CD4-positive, alpha-beta T cell treated with Interleukin-17A for 4 hours (primary cell): ENCODE measurements at regions not wholly inside any gene's neighbourhood (a gene's known extent, or its start where the extent isn't known, plus 50 kb on each side); places are given as distances from the start of the nearest gene placed in this dataset.
"Not testable (repeated sequence)": the region's sequence is repeated elsewhere in the genome, so short reads cannot be mapped to it uniquely, and the experiment has no call there.

Experiments used
- DNase-seq: peaks from one replicate; pipeline ENCODE4 v3.0.0-alpha.2; 2020; ENCODE audit warnings: mixed read lengths

DNA sequence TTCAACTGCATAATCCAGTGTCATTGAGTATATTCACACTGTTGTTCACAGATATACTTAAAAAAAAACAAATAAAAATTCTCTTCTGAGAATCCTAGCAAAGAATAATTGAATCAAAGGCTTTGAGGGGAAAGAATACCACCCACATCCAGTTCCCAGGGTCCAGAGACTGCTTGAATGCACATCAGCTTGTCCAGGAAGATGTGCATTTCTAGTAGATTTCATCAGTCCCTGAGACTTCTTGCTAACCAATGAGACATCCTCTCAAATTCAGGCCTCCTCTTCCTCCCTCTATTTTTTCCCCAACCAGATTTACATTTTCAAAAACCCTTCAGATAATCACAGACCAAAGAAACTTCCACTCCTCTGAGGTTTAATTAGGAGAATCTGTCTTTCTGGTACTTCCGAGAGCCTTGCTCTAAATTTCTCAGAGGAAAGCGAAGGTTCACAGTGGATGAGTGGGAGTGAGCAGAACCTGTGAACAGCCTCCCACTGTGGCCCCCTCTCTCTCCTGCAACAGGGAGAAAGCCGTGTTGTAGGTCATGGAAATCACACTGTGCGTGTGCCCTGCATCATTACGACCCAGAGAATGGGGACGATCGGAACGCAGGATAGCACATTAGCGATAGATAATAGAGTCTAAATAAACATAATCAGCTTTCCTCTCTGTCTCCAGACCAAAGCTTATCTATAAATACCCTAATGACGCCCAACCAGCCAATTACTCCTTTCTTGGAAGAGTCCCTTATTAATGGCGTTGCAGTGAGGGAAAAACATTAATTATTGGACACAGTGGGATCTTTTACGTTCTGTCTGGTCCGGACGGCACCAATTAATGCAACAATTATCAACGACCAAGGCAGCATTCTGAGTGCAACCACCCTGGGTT, 212.5 kb downstream of the EMX2 start:
- no peak for DNase-seq

DNA sequence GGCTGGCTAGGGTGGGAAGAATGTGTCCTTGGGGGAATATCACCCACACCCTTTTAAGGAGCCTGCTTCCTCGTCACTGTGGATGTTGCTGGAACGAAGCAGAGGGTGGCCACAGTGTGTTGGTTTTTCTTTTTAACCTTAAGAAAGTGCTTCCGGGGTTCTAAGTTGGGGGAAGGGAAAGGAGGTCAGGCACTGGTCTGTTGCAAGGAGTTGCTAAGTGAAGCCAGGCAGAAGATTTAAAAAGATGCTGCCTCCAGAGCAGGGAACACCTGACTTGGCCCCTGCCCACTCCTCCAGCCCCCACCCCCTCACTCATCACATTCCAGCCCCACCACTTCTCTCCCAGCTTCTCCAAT, 213.1 kb downstream of the EMX2 start:
- no peak for DNase-seq

DNA sequence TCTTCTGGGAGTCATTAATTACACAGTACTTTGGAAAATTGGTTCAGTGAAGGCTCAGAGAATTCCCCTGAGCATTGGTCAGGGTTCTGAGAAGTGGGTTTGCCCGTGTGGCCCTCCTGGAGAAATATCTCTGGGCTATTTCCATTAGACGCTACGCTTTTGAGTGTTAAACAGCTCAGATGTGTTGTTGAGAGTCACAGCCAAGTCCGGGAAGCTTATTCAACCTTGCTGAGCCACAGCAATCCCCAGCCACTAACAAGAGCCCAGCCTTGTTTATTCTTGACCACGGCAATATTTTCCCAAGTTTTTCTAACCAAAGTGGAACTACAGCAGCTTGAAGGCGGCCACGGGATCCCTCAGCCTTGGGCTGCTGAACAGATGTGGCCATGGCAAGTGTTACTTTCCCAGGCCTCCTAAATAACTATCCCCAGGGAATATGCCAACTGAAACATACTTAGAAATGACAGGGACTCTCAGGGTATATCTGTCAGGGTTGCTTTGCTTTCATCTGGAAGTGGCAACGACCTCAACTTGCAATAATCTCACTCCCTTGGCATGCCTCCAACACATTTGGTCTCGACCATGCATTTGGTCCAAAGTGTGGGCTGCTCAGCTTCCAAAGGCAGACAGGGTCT, 214.7 kb downstream of the EMX2 start:
- DNase-seq = no peak

DNA sequence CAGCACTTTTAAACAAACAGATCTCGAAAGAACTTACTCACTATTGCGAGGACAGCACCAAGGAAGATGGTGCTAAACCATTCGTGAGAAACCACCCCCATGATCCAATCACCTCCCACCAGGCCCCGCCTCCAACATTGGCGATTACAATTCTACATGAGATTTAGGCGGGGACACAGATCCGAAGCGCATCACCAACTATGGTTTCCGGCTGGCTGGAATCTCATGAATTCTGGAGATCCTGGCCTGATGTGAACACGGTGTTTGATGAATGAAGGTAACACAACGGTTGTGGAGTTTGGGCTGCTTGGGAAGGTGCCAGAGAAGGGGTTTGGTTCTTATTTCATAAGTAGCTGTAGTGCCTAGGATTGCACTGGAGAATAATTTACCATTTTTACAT, 216.7 kb downstream of the EMX2 start:
- DNase-seq = no peak

DNA sequence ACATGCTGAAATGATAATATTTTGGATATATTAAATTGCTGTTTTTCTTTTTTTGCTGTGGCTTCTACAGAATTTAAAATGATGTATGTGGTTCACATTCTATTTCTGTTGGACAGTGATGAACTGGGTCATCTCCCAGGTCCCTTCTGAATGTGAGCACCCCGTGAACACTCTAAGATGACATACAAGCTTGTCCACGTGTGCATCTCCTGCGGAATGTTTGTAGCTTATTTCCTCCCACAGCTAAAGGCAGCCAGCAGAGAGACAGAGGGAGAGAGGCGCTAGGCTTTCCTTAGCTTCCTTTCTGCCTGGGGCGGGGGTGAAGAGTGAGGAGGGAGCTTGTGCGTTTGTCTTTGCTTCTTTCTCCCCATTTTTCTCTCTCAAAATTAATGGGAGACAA, 219.1 kb downstream of the EMX2 start:
- DNase-seq = no peak

DNA sequence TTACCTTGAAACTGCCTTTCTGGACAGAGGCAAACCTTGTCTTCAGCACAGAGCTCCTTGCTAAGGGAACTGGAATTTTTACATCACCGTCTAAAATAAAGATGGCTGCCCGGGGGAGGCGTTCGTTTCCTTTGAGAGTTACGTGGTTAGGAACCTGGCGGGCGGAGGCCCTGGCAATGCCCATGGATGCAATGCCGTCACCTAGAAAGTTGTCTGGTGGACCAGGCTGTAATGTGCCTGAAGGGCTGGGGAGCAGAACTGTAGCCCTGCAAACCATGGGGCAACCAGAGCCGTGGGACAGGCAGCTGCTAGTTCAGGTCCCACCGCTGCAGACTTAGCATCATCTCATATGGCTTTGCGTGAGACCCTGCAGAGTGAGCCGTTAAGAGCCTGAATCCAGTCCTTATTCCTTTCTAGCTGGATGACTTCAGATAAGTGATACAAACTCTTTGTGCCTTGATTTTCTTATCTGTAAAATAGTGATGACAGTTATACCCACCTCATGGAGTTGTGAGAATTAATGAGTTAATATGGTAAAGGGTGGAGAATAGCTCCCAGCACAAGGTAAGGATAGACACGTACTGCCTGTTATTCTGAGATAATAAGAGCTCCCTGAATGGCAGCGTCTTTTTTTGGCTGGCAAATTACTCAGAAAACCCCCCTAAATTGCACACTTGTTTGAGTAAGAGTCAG, 219.7 kb downstream of the EMX2 start:
- DNase-seq = no peak

DNA sequence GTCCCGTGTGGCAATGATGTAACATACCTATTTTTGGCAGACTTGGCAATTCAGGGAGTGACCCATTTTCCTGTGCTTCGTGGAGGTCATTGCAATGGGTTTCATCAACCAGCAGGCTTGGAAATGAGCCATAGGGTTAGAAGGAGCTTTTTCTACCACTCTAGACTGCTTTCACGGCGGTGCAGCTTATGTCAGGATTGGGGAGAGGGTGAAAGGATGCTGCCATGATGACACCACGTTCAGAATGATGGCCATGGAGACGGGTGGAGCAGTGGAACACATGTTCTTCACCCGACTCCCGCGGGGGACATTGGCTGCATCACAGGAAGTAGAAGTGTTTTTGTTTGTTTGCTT, 220.2 kb downstream of the EMX2 start:
- no peak for DNase-seq

DNA sequence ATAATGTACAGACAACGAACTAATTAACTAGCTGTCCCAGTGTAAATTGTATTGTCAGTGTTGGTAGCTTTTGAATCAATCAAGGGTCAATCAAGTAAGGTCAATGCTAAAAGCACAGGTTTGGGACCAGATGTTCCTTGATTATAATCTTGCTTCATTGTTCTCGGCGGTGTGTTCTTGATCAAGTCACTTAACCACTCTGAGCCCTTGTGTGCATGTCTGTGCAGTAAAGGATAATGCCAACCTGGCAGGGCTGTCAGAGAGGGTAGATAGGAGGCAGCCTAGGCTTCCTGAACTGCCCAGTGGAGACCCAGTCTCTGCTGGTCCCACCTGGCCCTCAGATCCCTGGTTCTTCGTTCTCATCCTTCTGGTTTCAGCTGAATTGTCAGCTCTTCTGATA, 221.0 kb downstream of the EMX2 start:
- DNase-seq = no peak

DNA sequence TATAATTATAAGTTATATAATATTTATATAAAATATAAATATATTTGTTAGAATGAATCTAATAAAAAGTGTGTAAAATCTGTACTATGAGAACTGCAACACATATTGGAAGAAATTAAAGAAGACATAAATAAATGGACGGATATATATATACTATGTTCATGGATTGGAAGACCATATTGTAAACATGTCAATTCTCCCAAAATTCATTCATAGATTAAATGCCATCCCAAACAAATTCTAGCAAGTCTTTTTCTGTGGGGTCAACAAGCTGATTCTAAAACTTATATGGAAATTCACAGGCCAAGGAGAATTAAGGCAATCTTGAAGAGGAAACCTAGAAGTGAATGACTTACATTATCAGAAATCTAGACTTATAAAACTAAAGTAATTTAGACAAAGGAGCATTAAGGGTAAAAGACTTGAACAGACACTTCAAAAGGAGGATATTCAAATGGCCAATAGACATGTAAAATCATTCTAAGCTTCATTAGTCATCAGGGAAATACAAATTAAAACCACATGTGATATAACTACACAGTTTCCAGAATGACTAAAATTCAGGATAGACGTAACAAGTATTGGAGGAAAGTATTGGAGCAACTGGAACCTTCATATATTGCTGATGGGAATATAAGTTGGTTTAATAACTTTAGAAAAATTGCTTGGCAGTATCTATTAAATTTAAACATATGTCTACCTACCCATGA, 225.9 kb downstream of the EMX2 start:
- DNase-seq = no peak

DNA sequence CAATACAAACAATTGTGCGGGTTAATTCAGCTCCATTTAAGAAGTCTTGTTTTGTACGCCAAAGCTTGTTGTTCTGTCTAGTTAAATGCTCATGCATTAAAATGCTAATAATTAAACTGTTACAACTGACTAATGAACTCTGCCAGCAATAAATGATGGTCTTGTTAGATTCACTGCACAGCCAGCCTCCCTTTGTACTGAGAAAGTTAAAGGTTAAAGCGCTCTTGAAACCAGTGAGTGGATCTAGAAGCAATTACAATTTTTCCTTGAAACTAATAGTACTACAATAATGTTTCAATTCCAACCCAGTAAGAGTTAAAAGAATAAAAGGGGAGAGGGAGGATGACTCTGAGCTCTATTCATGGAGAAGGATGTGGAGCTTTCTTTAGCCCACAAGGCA, 233.0 kb downstream of the EMX2 start:
- DNase-seq = no peak

DNA sequence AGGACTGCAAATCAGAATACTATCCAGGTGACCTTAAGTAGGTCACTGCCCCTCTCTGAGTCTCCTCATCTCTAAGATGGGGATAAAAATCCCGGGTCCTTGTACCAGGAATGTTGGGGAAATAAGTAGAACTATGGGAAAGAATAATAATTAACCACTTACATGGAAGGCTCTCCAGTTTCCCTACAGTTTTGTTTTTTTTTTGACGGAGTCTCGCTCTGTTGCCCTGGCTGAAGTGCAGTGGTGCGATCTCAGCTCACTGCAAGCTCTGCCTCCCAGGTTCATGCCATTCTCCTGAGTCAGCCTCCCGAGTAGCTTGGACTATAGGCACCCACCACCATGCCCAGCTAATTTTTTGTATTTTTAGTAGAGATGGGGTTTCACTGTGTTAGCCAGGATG, 234.7 kb downstream of the EMX2 start:
- DNase-seq = not testable (repeated sequence)

DNA sequence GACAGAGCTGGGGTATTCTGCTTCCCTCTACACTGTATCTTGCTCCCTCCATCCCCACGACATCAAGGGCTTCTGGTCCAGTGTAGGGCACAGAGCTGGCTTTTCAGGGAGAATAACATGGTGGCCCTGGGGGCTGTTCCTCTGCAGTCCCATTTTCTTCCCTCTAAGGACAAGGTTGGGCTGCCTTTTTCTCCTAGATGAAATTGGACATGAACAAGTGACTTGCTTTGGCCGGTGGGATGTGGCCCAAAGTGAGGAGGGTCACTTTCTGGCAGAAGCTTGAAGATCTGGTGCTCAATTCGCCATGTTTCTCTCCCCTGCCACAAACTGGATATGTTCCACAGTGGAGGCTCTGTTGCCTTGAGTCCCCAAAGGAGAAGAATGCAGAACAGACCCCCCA, 235.7 kb downstream of the EMX2 start:
- DNase-seq = no peak

DNA sequence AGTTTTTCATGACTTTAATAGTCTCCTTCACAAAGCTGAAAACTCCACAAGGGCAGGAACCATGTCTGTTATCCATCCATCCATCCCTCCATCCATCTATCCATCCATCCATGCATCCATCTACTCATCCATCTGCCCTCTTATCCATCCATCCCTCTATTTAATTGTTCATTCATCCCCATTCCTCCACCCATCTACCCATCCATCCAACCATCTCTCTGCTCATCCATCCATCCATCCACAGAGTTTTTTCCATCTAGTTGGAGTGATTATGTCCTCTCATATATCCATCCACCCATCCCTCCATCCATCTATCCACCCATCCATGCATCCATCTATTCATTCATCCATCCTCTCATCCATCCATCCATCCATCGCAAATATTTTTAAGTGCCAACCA, 237.9 kb downstream of the EMX2 start:
- DNase-seq = no peak

DNA sequence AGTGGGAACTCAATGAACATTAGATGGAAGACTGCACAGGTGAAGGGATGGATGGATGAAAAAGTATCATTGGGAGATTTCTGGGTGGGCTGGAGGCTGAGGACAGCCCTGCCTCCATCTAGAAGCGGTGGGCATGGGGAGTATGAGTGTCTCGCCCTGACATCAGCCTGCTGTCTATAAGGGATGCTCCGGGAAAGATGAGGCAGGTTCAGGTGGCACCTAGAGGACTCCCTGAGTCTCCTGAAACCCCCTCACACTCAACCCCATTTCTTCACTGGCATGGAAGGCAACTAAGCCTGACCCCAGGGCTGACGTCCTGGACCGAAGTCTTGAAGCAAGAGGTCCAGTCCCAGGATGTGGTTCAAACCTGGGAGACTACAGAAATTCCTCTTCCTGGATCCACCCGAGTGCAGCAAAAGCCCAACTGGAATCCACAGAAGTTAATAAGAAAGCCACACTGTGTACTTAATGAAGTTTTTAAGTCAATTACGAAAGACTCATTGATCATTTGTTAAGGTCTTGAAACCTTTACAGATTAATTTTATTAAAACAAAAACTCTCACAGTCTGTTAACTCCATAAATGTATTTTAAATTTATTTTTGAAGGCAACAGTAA, 238.8 kb downstream of the EMX2 start:
- DNase-seq = no peak

DNA sequence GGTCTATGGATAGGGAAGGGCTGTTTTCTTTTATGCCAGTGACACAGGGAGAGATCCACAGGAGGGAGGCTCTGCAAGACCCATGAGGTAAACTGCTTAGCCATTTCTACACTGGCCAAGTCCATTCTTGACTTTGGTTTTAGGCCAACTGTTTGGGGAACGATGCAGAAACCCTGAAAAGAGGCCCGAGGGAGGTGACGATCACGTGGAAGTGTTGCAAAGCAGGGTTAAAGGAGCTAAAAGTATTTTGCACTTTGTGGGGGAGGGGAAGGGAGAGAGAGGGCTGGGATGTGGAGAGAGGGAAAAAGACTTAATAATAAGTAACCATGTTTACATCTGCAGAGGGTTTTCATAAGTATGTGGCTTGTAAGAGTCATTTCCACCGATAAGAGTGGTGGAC, 239.7 kb downstream of the EMX2 start:
- DNase-seq = no peak

DNA sequence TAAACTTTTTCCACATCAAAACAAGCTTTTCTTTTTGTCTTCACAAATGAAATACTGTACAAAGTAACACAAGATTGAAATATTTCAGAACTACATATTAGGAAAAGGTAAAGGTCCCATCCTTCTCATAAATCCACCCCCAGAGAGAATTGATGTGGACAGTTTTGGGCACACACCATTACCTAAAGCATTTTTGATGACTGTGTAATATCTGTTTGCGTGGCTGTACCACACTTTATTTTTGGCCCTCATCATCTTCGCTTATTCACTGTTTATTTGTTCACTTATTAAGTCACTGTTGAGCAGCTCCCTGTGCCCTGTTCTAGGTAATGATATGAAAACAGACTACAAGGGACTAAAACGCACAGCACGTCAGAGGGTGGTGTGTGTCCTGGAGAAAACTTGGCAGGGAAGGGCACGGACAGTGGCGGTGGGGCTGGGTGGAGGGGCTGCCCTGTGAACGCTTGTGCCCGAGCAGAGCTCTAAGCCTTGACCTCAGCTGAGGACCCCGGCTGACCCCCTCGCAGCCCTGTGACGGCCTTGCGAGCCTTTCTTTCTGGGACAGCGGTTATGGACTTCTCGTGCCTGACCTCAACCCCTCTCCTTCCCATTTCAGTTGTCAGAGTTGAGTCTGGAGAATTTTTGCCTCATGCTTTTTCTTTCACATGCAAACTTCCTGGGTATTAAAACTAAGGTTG, 241.3 kb downstream of the EMX2 start:
- no peak for DNase-seq

DNA sequence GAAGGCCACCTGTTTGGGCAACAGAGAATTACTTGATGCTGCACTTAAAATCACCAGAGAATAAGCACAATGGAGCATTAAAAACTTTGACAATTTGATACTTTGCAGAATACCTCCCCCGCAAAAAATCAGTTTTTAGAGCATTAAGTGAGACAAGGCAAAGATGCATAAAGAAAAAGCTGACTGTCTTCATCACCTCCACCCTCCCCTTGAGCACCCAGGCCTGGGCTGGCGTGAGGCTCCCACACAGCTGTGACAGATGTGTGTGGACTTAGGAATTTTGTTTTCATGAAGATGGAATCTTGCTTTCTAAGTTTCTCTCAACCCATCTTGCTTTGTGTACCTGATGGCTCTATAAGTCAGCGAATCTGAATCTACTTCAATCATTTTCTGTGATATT, 242.2 kb downstream of the EMX2 start:
- no peak for DNase-seq

DNA sequence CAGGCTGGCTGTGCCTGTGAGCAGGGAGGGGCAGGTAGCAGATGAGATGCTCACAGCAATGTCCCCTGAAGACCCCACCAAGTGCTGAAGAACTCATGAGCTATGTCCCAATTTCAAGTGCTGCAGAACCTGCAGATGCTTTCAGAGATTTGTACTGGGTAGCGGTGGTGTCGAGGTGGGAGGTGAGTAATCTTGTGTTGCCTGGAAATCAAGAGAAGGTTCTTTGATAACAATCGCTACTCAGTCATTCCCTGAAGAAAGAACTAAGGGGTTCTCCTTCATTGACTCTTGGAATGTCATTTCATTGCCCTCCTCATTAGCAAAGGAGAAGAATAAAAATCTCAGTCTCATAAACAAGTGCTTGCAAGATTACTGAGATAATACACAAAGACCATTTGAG, 246.4 kb downstream of the EMX2 start:
- DNase-seq = no peak

DNA sequence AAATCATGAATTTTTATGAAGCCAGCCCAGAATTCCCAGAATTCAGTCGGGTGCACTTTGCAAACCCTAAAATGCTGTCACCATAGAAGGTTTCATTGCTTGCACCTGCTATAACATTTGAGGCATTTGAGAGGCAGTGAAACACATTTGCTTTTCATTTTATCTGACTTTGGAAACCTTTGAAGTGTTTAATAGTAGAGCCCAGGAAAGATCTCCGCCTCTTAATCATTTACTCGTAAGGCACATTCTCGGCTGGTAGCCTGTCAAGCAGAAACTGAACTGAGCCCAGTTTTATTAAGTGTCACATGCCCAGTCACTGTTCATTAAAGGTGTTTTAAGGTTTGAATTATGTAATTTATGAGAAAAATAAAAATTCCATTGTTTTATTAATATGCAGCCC, 247.6 kb downstream of the EMX2 start:
- no peak for DNase-seq

DNA sequence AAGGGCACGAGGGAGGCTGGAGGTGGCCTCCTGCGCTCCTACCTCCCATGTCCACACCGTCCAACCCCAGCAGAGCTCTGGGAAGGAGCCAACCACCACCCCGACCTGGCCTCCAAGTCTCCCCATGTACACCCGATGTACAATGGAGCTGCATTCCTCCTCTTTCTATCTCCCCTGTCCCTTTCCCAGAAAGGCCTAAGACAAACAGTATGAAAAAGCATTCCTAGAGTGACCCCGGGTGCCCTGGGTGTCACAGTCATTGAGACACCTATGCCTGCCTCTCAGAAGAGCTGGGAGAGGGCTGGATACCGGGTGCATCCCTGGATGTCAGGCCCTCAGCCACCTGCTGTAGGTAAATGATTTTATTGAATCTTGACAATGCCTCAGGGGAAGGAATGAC, 248.1 kb downstream of the EMX2 start:
- DNase-seq = no peak

DNA sequence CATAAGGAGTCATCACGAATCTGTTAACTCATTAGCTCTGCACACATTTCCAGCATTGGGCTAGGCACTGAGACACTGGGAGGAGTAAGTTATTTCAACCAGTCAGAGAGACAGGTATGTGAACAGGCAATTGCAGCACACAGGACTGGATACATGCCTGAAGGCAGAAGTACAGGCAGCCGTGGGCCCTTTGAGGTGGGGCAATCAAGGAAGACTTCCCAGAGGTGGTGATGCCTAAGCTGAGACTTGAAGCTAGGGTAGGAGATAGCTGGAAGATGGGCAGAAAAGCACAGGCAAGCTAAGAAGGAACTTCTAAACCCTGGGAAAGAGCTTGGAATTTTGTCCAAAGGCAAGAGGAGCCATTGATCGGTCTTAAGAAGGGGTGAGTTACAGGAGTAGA, 249.7 kb downstream of the EMX2 start:
- DNase-seq = no peak

DNA sequence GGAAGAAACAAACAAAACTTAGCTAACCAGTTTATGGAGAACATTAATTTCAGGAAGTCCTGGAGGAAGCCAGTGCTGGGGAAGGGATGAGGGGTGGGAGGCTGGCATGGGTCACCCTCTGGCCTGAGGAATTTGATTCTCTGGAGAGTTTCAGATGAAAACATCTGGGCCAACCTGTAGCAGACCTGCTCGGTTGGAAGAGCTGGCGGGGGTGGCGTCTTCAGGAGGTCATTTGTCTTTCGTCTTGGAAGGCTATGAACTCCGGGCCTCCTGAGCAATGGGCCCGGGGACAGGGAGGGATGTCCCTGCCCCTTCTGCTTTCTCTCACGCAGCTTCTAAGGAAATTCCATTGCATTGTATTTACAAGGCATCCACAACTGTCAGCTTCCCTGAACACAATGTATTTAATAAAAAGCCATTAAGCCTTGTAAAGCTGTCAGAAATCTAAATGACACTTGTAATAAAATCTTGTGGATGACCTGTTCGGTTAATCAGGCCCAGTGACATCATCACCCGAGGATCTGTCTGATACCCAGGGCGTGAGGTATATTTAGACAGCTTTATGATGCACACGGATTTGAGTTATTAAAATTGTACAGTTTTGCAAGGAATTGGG, 250.5 kb downstream of the RAB11FIP2 start:
- DNase-seq = no peak
